DOHH2 (cell line): ENCODE measurements at regions not wholly inside any gene's neighbourhood (a gene's known extent, or its start where the extent isn't known, plus 50 kb on each side); places are given as distances from the start of the nearest gene placed in this dataset.

Experiments
- CTCF ChIP-seq: fragments of 200-600 bp; sonication (generic); IDR thresholded peaks from one replicate; pipeline ENCODE4 v1.5.1; 2014; ENCODE audit warnings: antibody characterized with exemption, mild to moderate bottlenecking, low read depth, low read length; ENCODE audit not compliant: poor library complexity, severe bottlenecking
- EZH2phosphoT487 ChIP-seq: fragments of 200-600 bp; sonication (generic); IDR thresholded peaks from 2 replicates; pipeline ENCODE4 v1.6.1; 2017; ENCODE audit warnings: borderline replicate concordance, mild to moderate bottlenecking, antibody characterized with exemption, low read length, moderate library complexity, mixed read lengths

GRCh38 chr3:168618827-168619470 lies 523.2 kb upstream of the GOLIM4 start:
- TF ChIP-seq CTCF (no peak), EZH2phosphoT487 (no peak)
